GM12878 (cell line): ENCODE measurements at regions not wholly inside any gene's neighbourhood (a gene's known extent, or its start where the extent isn't known, plus 50 kb on each side); places are given as distances from the start of the nearest gene placed in this dataset.
A peak's percentile ranks its signal among the peaks of the same experiment; 100 is the strongest.

Experiments used
- ATF2 ChIP-seq: IDR thresholded peaks from 2 replicates; pipeline ENCODE4 v1.6.1; 2012; ENCODE audit warnings: low read length, inconsistent platforms
- CBX5 ChIP-seq: sonication (generic); IDR thresholded peaks from 2 replicates; pipeline ENCODE4 v1.6.1; 2016; ENCODE audit warnings: low read depth, moderate library complexity, mild to moderate bottlenecking, inconsistent platforms
- CREM ChIP-seq: IDR thresholded peaks from 2 replicates; pipeline ENCODE4 v1.6.1; 2014; ENCODE audit warnings: antibody characterized with exemption, low read depth
- HDGF ChIP-seq: fragments of 450-650 bp; IDR thresholded peaks from 2 replicates; pipeline ENCODE4 v1.6.1; 2016; ENCODE audit warnings: antibody characterized with exemption
- JUNB ChIP-seq: IDR thresholded peaks from 2 replicates; pipeline ENCODE4 v1.6.1; 2016; ENCODE audit warnings: antibody characterized with exemption, mild to moderate bottlenecking
- NFIC ChIP-seq: IDR thresholded peaks from 2 replicates; pipeline ENCODE4 v1.6.1; 2012; ENCODE audit warnings: low read depth, mild to moderate bottlenecking, inconsistent platforms, low read length, moderate library complexity
- PML ChIP-seq: IDR thresholded peaks from 2 replicates; pipeline ENCODE4 v1.6.1; 2012; ENCODE audit warnings: low read length, inconsistent platforms
- POU2F2 ChIP-seq: IDR thresholded peaks from 3 replicates; pipeline ENCODE4 v1.6.1; 2011; ENCODE audit warnings: low read depth, mild to moderate bottlenecking, low read length, borderline replicate concordance
- REST ChIP-seq: IDR thresholded peaks from 2 replicates; pipeline ENCODE4 v1.6.1; 2012; ENCODE audit warnings: mild to moderate bottlenecking, low read depth, low read length
- RUNX3 ChIP-seq: IDR thresholded peaks from 2 replicates; pipeline ENCODE4 v1.6.1; 2012; ENCODE audit warnings: low read length, inconsistent platforms
- SKIL ChIP-seq: fragments of 450-650 bp; IDR thresholded peaks from 2 replicates; pipeline ENCODE4 v1.6.1; 2017; ENCODE audit warnings: mild to moderate bottlenecking, low read depth, inconsistent platforms; ENCODE audit not compliant: poor library complexity, severe bottlenecking
- SP1 ChIP-seq: IDR thresholded peaks from one replicate; pipeline ENCODE4 v1.6.1; 2011; ENCODE audit warnings: low read depth, low read length
- SPI1 ChIP-seq: IDR thresholded peaks from 2 replicates; pipeline ENCODE4 v1.6.1; 2011; ENCODE audit warnings: low read depth, mild to moderate bottlenecking, low read length, moderate library complexity, borderline replicate concordance; ENCODE audit not compliant: insufficient read depth
- SUZ12 ChIP-seq: fragments of 200-600 bp; sonication (generic); IDR thresholded peaks from one replicate; pipeline ENCODE4 v1.6.1; 2018; ENCODE audit warnings: antibody characterized with exemption, mild to moderate bottlenecking; ENCODE audit not compliant: unreplicated experiment
- ZBED1 ChIP-seq: IDR thresholded peaks from 2 replicates; pipeline ENCODE4 v1.6.1; 2016; ENCODE audit warnings: borderline replicate concordance
- ZBTB11 ChIP-seq: fragments of 450-650 bp; formaldehyde crosslinking; IDR thresholded peaks from 2 replicates; pipeline ENCODE4 v1.5.0; 2022; ENCODE audit warnings: mild to moderate bottlenecking, missing genetic modification characterization
- ZBTB4 ChIP-seq: fragments of 450-650 bp; formaldehyde crosslinking; IDR thresholded peaks from 2 replicates; pipeline ENCODE4 v1.4.0; 2022; ENCODE audit warnings: mild to moderate bottlenecking, moderate library complexity
- ZNF274 ChIP-seq: IDR thresholded peaks from one replicate; pipeline ENCODE4 v1.8.0; 2011; ENCODE audit not compliant: insufficient read length, insufficient read depth

GRCh38 chr14:61872452-61872851, 110.2 kb downstream of the SNAPC1 start (continued):
- TF ChIP-seq ZNF274 = no peak
- no peak for TF ChIP-seq ZBTB4 (CRISPR knock-in tag)
- peak; percentile 77 for TF ChIP-seq ATF2
- TF ChIP-seq SPI1 = peak; percentile 99
- TF ChIP-seq ZBTB11 (CRISPR knock-in tag) = no peak
- TF ChIP-seq ZBED1 = no peak
- TF ChIP-seq PML = peak; percentile 48; the same call in 1 of the 2 replicates
- peak; percentile 74 for TF ChIP-seq CBX5
- TF ChIP-seq REST = no peak
- TF ChIP-seq NFIC = peak; percentile 84
- peak; percentile 13; the same call in 1 of the 2 replicates for TF ChIP-seq CREM
- peak; percentile 35; the same call in 1 of the 2 replicates for TF ChIP-seq JUNB
- peak; percentile 15 for TF ChIP-seq SP1
- no peak for TF ChIP-seq SKIL
- no peak for TF ChIP-seq SUZ12
- no peak for TF ChIP-seq HDGF
- TF ChIP-seq RUNX3 = peak; percentile 93
- TF ChIP-seq POU2F2 = no peak
